ENCODE measurements at regions not wholly inside any gene's neighbourhood (a gene's known extent, or its start where the extent isn't known, plus 50 kb on each side); places are given as distances from the start of the nearest gene placed in this dataset.

DNA sequence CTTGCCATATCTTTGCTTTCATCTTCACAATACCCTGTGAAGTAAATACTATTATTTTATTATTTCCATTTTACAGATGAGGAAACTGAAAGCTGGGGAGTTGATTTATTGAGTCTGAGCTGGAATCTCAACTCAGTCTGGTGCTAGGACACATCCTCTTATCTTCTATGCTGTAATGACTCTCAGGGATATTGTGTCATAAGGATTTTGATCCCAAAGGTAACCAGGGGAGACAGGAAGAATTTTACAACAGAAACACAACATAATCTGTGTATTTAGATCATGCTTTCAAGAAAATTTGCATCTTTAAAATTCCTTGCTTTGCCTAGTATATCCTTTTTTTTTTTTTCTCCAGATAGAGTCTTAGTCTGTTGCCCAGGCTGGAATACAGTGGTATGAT, 123.3 kb upstream of the BTG1 start:
- CTCF ChIA-PET, result no interaction called here
- DNase-seq, result no peak
- no peak overlapping the region for H3K4me3 ChIP-seq
- H3K4me1 ChIP-seq (replicated peaks; ENCODE audit: insufficient read depth), result no peaks in the 10 kb centered on the region
- H3K27me3 ChIP-seq (ENCODE audit: insufficient read depth, low read depth), result no peaks in the 10 kb centered on the region
- H3K79me2 ChIP-seq (ENCODE audit: low read depth), result no peaks in the 10 kb centered on the region
- peaks cover 5% of the 10 kb centered on the region; the same call in 1 of the 2 replicates for H3K9me2 ChIP-seq (ENCODE audit: insufficient read depth)
- H3K36me3 ChIP-seq (ENCODE audit: low read depth), result no peaks in the 10 kb centered on the region
- no peak for TF ChIP-seq EZH2 (IDR thresholded peaks at IDR 0.05; ENCODE audit: low read depth)
- TF ChIP-seq, protein P1, sequence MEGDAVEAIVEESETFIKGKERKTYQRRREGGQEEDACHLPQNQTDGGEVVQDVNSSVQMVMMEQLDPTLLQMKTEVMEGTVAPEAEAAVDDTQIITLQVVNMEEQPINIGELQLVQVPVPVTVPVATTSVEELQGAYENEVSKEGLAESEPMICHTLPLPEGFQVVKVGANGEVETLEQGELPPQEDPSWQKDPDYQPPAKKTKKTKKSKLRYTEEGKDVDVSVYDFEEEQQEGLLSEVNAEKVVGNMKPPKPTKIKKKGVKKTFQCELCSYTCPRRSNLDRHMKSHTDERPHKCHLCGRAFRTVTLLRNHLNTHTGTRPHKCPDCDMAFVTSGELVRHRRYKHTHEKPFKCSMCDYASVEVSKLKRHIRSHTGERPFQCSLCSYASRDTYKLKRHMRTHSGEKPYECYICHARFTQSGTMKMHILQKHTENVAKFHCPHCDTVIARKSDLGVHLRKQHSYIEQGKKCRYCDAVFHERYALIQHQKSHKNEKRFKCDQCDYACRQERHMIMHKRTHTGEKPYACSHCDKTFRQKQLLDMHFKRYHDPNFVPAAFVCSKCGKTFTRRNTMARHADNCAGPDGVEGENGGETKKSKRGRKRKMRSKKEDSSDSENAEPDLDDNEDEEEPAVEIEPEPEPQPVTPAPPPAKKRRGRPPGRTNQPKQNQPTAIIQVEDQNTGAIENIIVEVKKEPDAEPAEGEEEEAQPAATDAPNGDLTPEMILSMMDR (conservative IDR thresholded peaks at IDR 0.05), result no peak
- H4K20me1 ChIP-seq (ENCODE audit: insufficient read depth), result no peaks in the 10 kb centered on the region
- intact Hi-C loops (cut with micrococcal nuclease; ENCODE audit: unreplicated experiment), result no loop called here
- no peak overlapping the region for H3K4me2 ChIP-seq
- POLR2A ChIA-PET (ENCODE audit: unreplicated experiment), result no interaction called here
- H3K27ac ChIP-seq, result no peak overlapping the region
- H3F3A ChIP-seq (ENCODE audit: insufficient read depth, low read depth), result no peaks in the 10 kb centered on the region
- no peak overlapping the region for H2AFZ ChIP-seq
- no peaks in the 10 kb centered on the region for H3K9me3 ChIP-seq (ENCODE audit: insufficient read depth, low read depth)
- BruUV-seq (replicated peaks), result no TSS peak

DNA sequence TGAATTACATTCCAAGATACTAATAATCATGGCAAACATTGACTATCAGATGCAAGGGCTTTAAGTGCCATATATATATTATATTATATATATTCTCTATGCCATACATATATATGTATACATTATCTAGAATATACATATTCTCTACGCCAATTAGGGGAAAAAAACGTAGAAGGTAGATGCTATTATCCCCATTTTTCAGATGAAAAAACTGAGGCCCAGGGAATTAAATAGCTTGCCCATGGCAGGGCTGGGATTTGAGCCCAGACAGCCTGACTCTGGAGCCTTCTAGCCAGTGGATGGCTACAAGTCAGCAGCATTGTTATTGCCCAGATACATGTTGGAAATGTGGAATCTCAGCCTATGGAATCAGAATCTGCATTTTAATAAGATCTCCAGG, 116.0 kb upstream of the BTG1 start:
- Histone ChIP-seq H3K9me3 (ENCODE audit: insufficient read depth, low read depth) (no peaks in the 10 kb centered on the region), H3K9me2 (ENCODE audit: insufficient read depth) (peaks cover 15% of the 10 kb centered on the region; the same call in 1 of the 2 replicates), H3K4me2 (no peak overlapping the region), H2AFZ (no peak overlapping the region), H3K36me3 (ENCODE audit: low read depth) (no peaks in the 10 kb centered on the region), H3K27me3 (ENCODE audit: insufficient read depth, low read depth) (no peaks in the 10 kb centered on the region), H4K20me1 (ENCODE audit: insufficient read depth) (no peaks in the 10 kb centered on the region), H3K4me1 (replicated peaks; ENCODE audit: insufficient read depth) (no peaks in the 10 kb centered on the region), H3K4me3 (no peak overlapping the region), H3K79me2 (ENCODE audit: low read depth) (no peaks in the 10 kb centered on the region), H3K27ac (no peak overlapping the region), H3F3A (ENCODE audit: insufficient read depth, low read depth) (no peaks in the 10 kb centered on the region)
- ChIA-PET POLR2A (ENCODE audit: unreplicated experiment) (interaction anchor here (0.7 kb wide), 1 partner anchor 624 kb away, joined by 3 read pairs; no protein-coding TSS in a partner anchor), CTCF (no interaction called here)
- no peak for DNase-seq
- no TSS peak for BruUV-seq (replicated peaks)
- TF ChIP-seq, protein P1 (conservative IDR thresholded peaks at IDR 0.05), result no peak
- TF ChIP-seq EZH2 (IDR thresholded peaks at IDR 0.05; ENCODE audit: low read depth), result no peak
- intact Hi-C loops (cut with micrococcal nuclease; ENCODE audit: unreplicated experiment), result no loop called here

DNA sequence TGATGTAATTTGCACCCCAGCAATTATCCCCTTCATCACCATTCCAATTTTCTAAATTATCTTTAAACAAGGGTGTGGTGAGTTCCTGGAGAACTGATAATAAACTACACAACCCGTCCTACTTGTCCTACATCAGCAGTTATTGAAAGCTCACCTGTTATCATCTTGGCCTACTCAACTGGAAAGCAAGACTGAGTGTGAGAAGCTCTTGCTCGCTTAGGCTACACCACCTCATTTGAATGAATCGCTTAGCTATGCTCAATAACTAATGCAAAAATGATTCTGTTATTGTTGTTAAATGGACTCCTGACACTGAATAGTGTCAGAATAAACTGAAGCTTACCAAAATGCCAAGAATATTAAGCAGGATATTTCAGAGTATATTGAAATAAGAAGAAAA, 115.4 kb upstream of the BTG1 start:
- Histone ChIP-seq H3K4me2 (no peak overlapping the region), H3K9me2 (ENCODE audit: insufficient read depth) (peaks cover 15% of the 10 kb centered on the region; the same call in 1 of the 2 replicates), H3K9me3 (ENCODE audit: insufficient read depth, low read depth) (no peaks in the 10 kb centered on the region), H4K20me1 (ENCODE audit: insufficient read depth) (no peaks in the 10 kb centered on the region), H3K4me3 (no peak overlapping the region), H3K27me3 (ENCODE audit: insufficient read depth, low read depth) (no peaks in the 10 kb centered on the region), H3K27ac (no peak overlapping the region), H3K36me3 (ENCODE audit: low read depth) (no peaks in the 10 kb centered on the region), H3K4me1 (replicated peaks; ENCODE audit: insufficient read depth) (no peaks in the 10 kb centered on the region), H2AFZ (no peak overlapping the region), H3F3A (ENCODE audit: insufficient read depth, low read depth) (no peaks in the 10 kb centered on the region), H3K79me2 (ENCODE audit: low read depth) (no peaks in the 10 kb centered on the region)
- DNase-seq, result no peak
- no peak for TF ChIP-seq EZH2 (IDR thresholded peaks at IDR 0.05; ENCODE audit: low read depth)
- TF ChIP-seq, protein P1 (conservative IDR thresholded peaks at IDR 0.05), result no peak
- ChIA-PET POLR2A (ENCODE audit: unreplicated experiment) (no interaction called here), CTCF (no interaction called here)
- BruUV-seq (replicated peaks), result no TSS peak
- intact Hi-C loops (cut with micrococcal nuclease; ENCODE audit: unreplicated experiment), result no loop called here
